ENCODE measurements at regions not wholly inside any gene's neighbourhood (a gene's known extent, or its start where the extent isn't known, plus 50 kb on each side); places are given as distances from the start of the nearest gene placed in this dataset.

DNA sequence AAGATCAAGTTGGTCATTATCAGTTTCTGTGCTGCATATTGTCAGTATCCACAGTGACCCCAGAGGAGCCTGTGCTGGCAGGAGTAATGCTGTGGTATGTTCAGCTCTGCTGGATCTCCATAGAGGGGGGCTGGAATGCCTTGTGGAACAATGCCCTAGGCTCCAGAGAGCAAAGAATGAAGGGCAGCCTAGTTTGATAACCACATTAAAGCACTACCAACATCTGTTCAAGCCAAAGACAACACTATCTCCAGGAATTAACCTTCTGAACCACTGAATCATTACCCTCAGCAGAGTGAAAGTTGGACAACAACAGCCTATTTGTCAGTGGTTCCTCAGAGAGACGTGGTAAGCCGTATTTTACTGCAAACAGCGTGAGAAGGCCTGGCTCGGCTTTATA lies 192.3 kb upstream of the CXorf66 start:
- Histone ChIP-seq H3K36me3 (ENCODE audit: insufficient read depth, low read length) (no peaks in the 10 kb centered on the region), H3F3A (ENCODE audit: low read depth) (no peaks in the 10 kb centered on the region), H2AFZ (ENCODE audit: low read length) (no peak overlapping the region), H3K9me3 (ENCODE audit: insufficient read depth, low read depth, low read length) (no peaks in the 10 kb centered on the region), H3K9ac (ENCODE audit: low read depth, low read length, poor library complexity, severe bottlenecking) (no peak overlapping the region), H3K9me2 (replicated peaks; ENCODE audit: low read depth, low read length) (no peaks in the 10 kb centered on the region), H3K4me1 (ENCODE audit: insufficient read depth, low read length, poor library complexity, severe bottlenecking) (no peaks in the 10 kb centered on the region), H3K27me3 (ENCODE audit: insufficient read depth, low read length, poor library complexity, severe bottlenecking) (no peaks in the 10 kb centered on the region), H3K4me2 (ENCODE audit: low read depth, low read length, poor library complexity, severe bottlenecking) (no peak overlapping the region), H4K20me1 (ENCODE audit: insufficient read depth, low read length, poor library complexity, severe bottlenecking) (no peaks in the 10 kb centered on the region), H3K79me2 (ENCODE audit: insufficient read depth, low read length) (no peaks in the 10 kb centered on the region), H3K4me3 (ENCODE audit: low read length, poor library complexity, severe bottlenecking) (no peak overlapping the region)
- TF ChIP-seq EZH2phosphoT487 (IDR thresholded peaks at IDR 0.05; ENCODE audit: borderline replicate concordance) (no peak), CTCF (conservative IDR thresholded peaks at IDR 0.05; ENCODE audit: low read length) (no peak)

DNA sequence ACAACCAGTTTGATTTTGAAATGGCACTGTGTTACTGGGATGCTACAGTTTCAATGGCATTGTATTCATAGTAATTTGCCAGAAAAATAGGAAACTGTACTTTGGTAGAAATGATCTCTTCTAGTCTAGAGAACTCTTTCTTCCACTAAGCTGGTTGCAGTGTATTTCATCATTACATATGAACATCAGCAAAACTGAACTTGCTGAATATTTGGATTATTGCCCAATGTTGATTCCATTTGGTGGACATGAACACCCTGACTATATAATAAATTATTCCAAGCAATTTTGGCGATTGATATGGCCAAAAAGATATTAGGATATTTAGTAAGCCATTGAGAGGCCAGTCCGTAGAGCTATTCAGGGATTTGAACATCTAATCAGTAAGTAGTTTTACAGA lies 191.8 kb upstream of the CXorf66 start:
- TF ChIP-seq EZH2phosphoT487 (IDR thresholded peaks at IDR 0.05; ENCODE audit: borderline replicate concordance) = no peak
- TF ChIP-seq CTCF (conservative IDR thresholded peaks at IDR 0.05; ENCODE audit: low read length) = no peak
- H4K20me1 ChIP-seq (ENCODE audit: insufficient read depth, low read length, poor library complexity, severe bottlenecking) = no peaks in the 10 kb centered on the region
- no peaks in the 10 kb centered on the region for H3F3A ChIP-seq (ENCODE audit: low read depth)
- H3K27me3 ChIP-seq (ENCODE audit: insufficient read depth, low read length, poor library complexity, severe bottlenecking) = no peaks in the 10 kb centered on the region
- no peaks in the 10 kb centered on the region for H3K79me2 ChIP-seq (ENCODE audit: insufficient read depth, low read length)
- no peak overlapping the region for H2AFZ ChIP-seq (ENCODE audit: low read length)
- no peak overlapping the region for H3K9ac ChIP-seq (ENCODE audit: low read depth, low read length, poor library complexity, severe bottlenecking)
- no peak overlapping the region for H3K4me3 ChIP-seq (ENCODE audit: low read length, poor library complexity, severe bottlenecking)
- H3K9me2 ChIP-seq (replicated peaks; ENCODE audit: low read depth, low read length) = no peaks in the 10 kb centered on the region
- H3K36me3 ChIP-seq (ENCODE audit: insufficient read depth, low read length) = no peaks in the 10 kb centered on the region
- no peaks in the 10 kb centered on the region for H3K4me1 ChIP-seq (ENCODE audit: insufficient read depth, low read length, poor library complexity, severe bottlenecking)
- no peaks in the 10 kb centered on the region for H3K9me3 ChIP-seq (ENCODE audit: insufficient read depth, low read depth, low read length)
- H3K4me2 ChIP-seq (ENCODE audit: low read depth, low read length, poor library complexity, severe bottlenecking) = no peak overlapping the region

- Histone ChIP-seq H3K9ac (ENCODE audit: low read depth, low read length, poor library complexity, severe bottlenecking) (no peak overlapping the region), H3K4me1 (ENCODE audit: insufficient read depth, low read length, poor library complexity, severe bottlenecking) (no peaks in the 10 kb centered on the region), H3K27me3 (ENCODE audit: insufficient read depth, low read length, poor library complexity, severe bottlenecking) (no peaks in the 10 kb centered on the region), H3K9me3 (ENCODE audit: insufficient read depth, low read depth, low read length) (no peaks in the 10 kb centered on the region), H3K36me3 (ENCODE audit: insufficient read depth, low read length) (no peaks in the 10 kb centered on the region), H4K20me1 (ENCODE audit: insufficient read depth, low read length, poor library complexity, severe bottlenecking) (no peaks in the 10 kb centered on the region), H3K9me2 (replicated peaks; ENCODE audit: low read depth, low read length) (no peaks in the 10 kb centered on the region), H2AFZ (ENCODE audit: low read length) (no peak overlapping the region), H3K4me3 (ENCODE audit: low read length, poor library complexity, severe bottlenecking) (no peak overlapping the region), H3K4me2 (ENCODE audit: low read depth, low read length, poor library complexity, severe bottlenecking) (no peak overlapping the region), H3F3A (ENCODE audit: low read depth) (no peaks in the 10 kb centered on the region), H3K79me2 (ENCODE audit: insufficient read depth, low read length) (no peaks in the 10 kb centered on the region)
- TF ChIP-seq CTCF (conservative IDR thresholded peaks at IDR 0.05; ENCODE audit: low read length) (no peak), EZH2phosphoT487 (IDR thresholded peaks at IDR 0.05; ENCODE audit: borderline replicate concordance) (no peak)
Observed at GRCh38 chrX:140151316-140151715, 186.0 kb upstream of the CXorf66 start.
